ENCODE measurements at regions not wholly inside any gene's neighbourhood (a gene's known extent, or its start where the extent isn't known, plus 50 kb on each side); places are given as distances from the start of the nearest gene placed in this dataset.

- no peak for DNase-seq (ENCODE audit: low spot score in 2 of 2)
- no peaks in the 10 kb centered on the region for H3K36me3 Mint-ChIP-seq
- no peak overlapping the region for H3K27ac Mint-ChIP-seq
- no peaks in the 10 kb centered on the region for H3K9me3 Mint-ChIP-seq
- ATAC-seq = no peak
These were observed 106.9 kb upstream of the F3 start for GRCh38 chr1:94648225-94649007.

GRCh38 chr1:94646786-94647555 is 105.4 kb upstream of the F3 start:
- ATAC-seq = no peak
- no peak for DNase-seq (ENCODE audit: low spot score in 2 of 2)
- no peaks in the 10 kb centered on the region for H3K36me3 Mint-ChIP-seq
- H3K27ac Mint-ChIP-seq = no peak overlapping the region
- H3K9me3 Mint-ChIP-seq = no peaks in the 10 kb centered on the region

DNA sequence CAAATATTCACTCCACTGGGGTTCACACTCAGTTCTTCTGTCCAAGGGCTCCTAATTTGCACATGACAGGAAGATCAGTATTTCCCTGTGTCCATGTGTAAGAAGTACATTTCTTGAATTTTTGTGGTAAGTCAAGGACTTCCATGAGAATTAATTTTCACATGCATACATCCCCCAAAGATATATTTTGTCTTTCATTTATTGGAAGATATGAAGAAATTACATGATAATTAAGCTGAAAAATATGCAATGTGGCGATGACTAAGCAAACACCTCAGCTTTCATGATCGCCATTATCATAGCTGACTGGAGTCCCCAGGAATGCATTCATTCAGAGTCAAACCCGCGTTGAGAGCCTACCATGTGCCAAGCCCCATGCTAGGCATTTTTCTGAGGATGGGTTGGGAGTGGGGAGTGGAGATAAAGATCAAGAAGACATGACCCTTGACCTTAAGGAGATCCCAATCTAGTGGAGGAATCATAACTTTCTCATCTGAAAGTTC is 104.6 kb upstream of the F3 start:
- no peak overlapping the region for H3K27ac Mint-ChIP-seq
- H3K9me3 Mint-ChIP-seq = no peaks in the 10 kb centered on the region
- ATAC-seq (no peak), DNase-seq (ENCODE audit: low spot score in 2 of 2) (no peak)
- no peaks in the 10 kb centered on the region for H3K36me3 Mint-ChIP-seq

DNA sequence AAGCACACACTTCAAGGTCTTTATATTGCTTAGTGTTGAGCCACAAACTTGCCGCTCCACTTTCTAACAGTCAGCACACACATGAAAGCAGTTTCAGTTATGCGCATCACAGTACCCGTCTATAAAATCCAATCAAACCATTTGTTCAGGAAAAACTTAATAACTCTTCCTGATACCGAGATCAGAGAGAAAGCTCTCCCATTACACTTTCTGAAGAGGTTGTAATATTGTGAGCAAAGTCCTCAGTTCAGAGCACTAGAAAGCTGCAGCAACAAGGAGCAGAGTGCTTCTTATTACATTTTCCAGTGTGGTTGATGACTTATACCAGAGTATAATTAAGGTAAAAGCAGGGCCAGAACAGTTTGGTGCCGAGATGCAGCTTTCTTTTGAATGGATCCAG is 102.8 kb upstream of the F3 start:
- no peak for DNase-seq (ENCODE audit: low spot score in 2 of 2)
- H3K36me3 Mint-ChIP-seq = no peaks in the 10 kb centered on the region
- no peak for ATAC-seq
- peaks cover 0 to 8% of the 10 kb centered on the region in 2 donors for H3K9me3 Mint-ChIP-seq
- H3K27ac Mint-ChIP-seq = no peak overlapping the region

- no peak for DNase-seq (ENCODE audit: low spot score in 2 of 2)
- H3K27ac Mint-ChIP-seq = no peak overlapping the region
- H3K9me3 Mint-ChIP-seq = peaks cover 0 to 8% of the 10 kb centered on the region in 2 donors
- no peak for ATAC-seq
- no peaks in the 10 kb centered on the region for H3K36me3 Mint-ChIP-seq
These were observed 102.3 kb upstream of the F3 start for GRCh38 chr1:94643819-94644218.

- H3K36me3 Mint-ChIP-seq = no peaks in the 10 kb centered on the region
- no peak for DNase-seq (ENCODE audit: low spot score in 2 of 2)
- no peak for ATAC-seq
- no peak overlapping the region for H3K27ac Mint-ChIP-seq
- H3K9me3 Mint-ChIP-seq = peaks cover 0 to 8% of the 10 kb centered on the region in 2 donors
These were observed 101.2 kb upstream of the F3 start for GRCh38 chr1:94642617-94643321.

GRCh38 chr1:94641990-94642389 is 100.4 kb upstream of the F3 start:
- Mint-ChIP-seq H3K36me3 (no peaks in the 10 kb centered on the region), H3K27ac (no peak overlapping the region), H3K9me3 (peaks cover 0 to 8% of the 10 kb centered on the region in 2 donors)
- no peak for DNase-seq (ENCODE audit: low spot score in 2 of 2)
- no peak for ATAC-seq

DNA sequence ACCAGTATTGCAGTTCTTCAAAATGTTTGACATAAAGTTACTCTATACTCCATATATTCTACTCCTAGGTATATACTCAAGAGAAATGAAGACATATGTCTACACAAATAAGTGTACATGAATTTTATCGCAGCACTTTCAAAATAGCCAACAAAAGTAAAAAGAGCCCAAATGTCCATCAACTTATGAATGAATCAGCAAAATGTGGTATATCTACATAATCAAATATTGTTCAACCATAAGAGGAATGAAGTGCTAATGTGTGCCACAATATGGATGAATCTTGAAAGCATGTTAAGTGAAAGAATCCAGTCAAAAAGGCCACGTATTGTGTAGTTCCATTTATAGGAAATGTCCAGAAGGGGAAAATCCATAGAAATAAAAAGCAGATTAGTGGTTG is 98.6 kb upstream of the F3 start:
- ATAC-seq (no peak), DNase-seq (ENCODE audit: low spot score in 2 of 2) (no peak)
- H3K27ac Mint-ChIP-seq = no peak overlapping the region
- H3K36me3 Mint-ChIP-seq = no peaks in the 10 kb centered on the region
- peaks cover 0 to 8% of the 10 kb centered on the region in 2 donors for H3K9me3 Mint-ChIP-seq

DNA sequence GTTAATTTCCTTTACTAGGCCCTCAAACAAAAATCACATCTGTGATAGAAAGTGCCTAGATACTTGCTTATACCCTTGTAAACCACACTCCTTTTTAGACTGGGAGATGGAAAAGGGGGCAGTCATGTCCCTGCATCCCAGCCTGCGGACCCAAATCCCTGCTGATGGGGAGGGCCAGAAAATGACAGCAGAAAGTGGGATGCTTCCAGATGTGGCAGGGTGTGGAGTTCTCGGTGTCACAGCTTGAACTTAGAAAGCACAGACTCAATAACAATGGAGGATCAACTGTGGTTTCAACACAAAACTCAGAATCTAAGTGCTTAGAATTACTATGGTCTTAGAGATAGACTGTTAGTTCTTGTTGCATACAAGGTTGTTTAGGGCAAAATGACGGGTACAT is 95.6 kb upstream of the F3 start:
- no peaks in the 10 kb centered on the region for H3K36me3 Mint-ChIP-seq
- peaks cover 0 to 8% of the 10 kb centered on the region in 2 donors for H3K9me3 Mint-ChIP-seq
- H3K27ac Mint-ChIP-seq = no peak overlapping the region
- DNase-seq (ENCODE audit: low spot score in 2 of 2) = no peak
- no peak for ATAC-seq

DNA sequence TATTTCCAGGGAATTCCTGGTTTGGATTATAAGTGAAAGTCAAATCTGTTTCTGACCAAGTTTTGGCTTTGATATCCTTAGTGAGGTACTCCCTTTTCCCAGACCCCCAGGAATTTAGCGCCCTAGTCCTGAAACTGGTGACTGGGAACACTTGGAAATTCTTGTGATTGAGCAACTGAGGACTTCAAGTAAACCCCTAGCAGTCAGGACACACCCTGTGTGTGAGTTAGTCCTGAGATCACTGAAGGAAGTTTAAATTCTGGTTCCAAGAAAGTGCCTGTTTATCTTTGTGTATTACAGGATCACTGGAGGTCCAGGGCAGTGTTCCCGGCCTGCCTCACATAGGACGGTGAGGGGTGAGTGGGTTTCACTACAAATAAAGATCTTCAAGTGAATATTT is 95.1 kb upstream of the F3 start:
- no peak for ATAC-seq
- no peak for DNase-seq (ENCODE audit: low spot score in 2 of 2)
- H3K36me3 Mint-ChIP-seq = no peaks in the 10 kb centered on the region
- H3K27ac Mint-ChIP-seq = no peak overlapping the region
- H3K9me3 Mint-ChIP-seq = peaks cover 0 to 8% of the 10 kb centered on the region in 2 donors

GRCh38 chr1:94636100-94636499 is 94.5 kb upstream of the F3 start:
- Mint-ChIP-seq H3K36me3 (no peaks in the 10 kb centered on the region), H3K9me3 (peaks cover 0 to 8% of the 10 kb centered on the region in 2 donors), H3K27ac (no peak overlapping the region)
- DNase-seq (ENCODE audit: low spot score in 2 of 2) (no peak), ATAC-seq (no peak)

GRCh38 chr1:94634977-94635416 is 93.4 kb upstream of the F3 start:
- Mint-ChIP-seq H3K36me3 (no peaks in the 10 kb centered on the region), H3K27ac (no peak overlapping the region), H3K9me3 (peaks cover 0 to 4% of the 10 kb centered on the region in 2 donors)
- ATAC-seq (no peak), DNase-seq (ENCODE audit: low spot score in 2 of 2) (no peak)

- ATAC-seq = no peak
- DNase-seq (ENCODE audit: low spot score in 2 of 2) = no peak
- Mint-ChIP-seq H3K27ac (no peak overlapping the region), H3K9me3 (no peaks in the 10 kb centered on the region), H3K36me3 (no peaks in the 10 kb centered on the region)
These were observed 91.5 kb upstream of the F3 start for GRCh38 chr1:94633051-94633450.

- no peak for ATAC-seq
- H3K27ac Mint-ChIP-seq = no peak overlapping the region
- H3K9me3 Mint-ChIP-seq = no peaks in the 10 kb centered on the region
- H3K36me3 Mint-ChIP-seq = no peaks in the 10 kb centered on the region
- DNase-seq (ENCODE audit: low spot score in 2 of 2) = no peak
These were observed 88.0 kb upstream of the F3 start for GRCh38 chr1:94629259-94630181.

GRCh38 chr1:94628499-94628843 is 86.9 kb upstream of the F3 start:
- DNase-seq (ENCODE audit: low spot score in 2 of 2) = no peak
- Mint-ChIP-seq H3K9me3 (no peaks in the 10 kb centered on the region), H3K27ac (no peak overlapping the region), H3K36me3 (no peaks in the 10 kb centered on the region)
- no peak for ATAC-seq

DNA sequence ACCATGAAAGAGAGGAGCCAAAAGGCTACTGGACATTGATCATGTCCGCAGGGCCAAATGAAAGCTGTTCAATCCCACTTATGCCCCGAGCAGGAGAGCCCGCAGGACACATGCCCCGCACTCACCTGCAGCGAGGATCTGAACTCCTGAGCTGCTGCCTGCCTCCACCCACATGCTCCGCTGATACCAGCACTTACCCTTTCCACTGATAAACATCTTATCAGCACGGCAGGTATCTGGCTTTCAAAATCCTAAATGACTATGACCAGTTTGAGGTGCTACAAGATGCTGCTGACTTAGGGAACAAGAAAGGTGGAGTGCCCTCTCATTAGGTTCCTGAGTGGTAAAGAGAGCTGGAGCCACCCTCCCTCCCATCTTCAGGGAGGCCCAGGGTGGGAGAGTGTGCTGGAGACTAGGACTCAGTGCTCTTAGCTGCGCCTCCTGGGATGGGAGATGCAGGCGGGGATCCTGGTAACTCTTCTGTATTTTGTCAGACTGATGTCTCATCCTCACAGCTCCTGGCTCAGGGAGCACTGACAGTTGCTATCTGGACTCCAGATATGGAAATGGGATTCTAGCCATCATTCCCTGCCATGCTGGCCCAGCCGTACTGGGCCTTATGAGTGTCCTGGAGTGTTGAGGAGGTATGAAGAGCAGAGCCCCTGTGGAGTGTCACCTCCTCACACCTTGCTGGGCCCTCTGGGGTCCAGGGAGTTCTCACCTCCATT is 86.4 kb upstream of the F3 start:
- H3K27ac Mint-ChIP-seq = no peak overlapping the region
- ATAC-seq (no peak), DNase-seq (ENCODE audit: low spot score in 2 of 2) (no peak)
- no peaks in the 10 kb centered on the region for H3K9me3 Mint-ChIP-seq
- H3K36me3 Mint-ChIP-seq = no peaks in the 10 kb centered on the region
